HCT116 (cell line): ENCODE measurements at regions not wholly inside any gene's neighbourhood (a gene's known extent, or its start where the extent isn't known, plus 50 kb on each side); places are given as distances from the start of the nearest gene placed in this dataset.

Source experiments
- ATAC-seq: fragments of 200-7000 bp; cut with Tn5 transposase; 2 replicates; pipeline ENCODE4 v1.9.1; 2020; ENCODE audit warnings: mild to moderate bottlenecking, moderate library complexity
- BruUV-seq: library from RNA; stranded (reverse); fragments of 400-500 nt; replicated peaks from 2 replicates; lab custom pipeline; 2021; lab: Mats Ljungman, UMichigan
- CTCF ChIA-PET: fragments of 300-600 bp; sonication (Branson Sonifier 250); formaldehyde crosslinking; loops from one replicate; lab custom pipeline; 2021; ENCODE audit warnings: antibody characterized with exemption; lab: Charles Lee
- POLR2A ChIA-PET: fragments of 300-600, 350-600 bp; sonication (Branson Sonifier 250); formaldehyde crosslinking; loops from one replicate; lab custom pipeline; 2021; ENCODE audit warnings: antibody characterized with exemption; lab: Charles Lee
- RAD21 ChIA-PET, 2 experiments: fragments of 300-600 bp; sonication (Branson Sonifier 250); formaldehyde crosslinking; loops; one replicate each; lab custom pipeline; 2023; ENCODE audit warnings: low total read pairs in 2 of 2; ENCODE audit not compliant: uncharacterized antibody in 2 of 2, unreplicated experiment in 2 of 2, low non-redundant PET in 1 of 2; lab: Charles Lee
- DNase-seq: peaks from one replicate; pipeline ENCODE4 v3.0.0-alpha.2; 2010; ENCODE audit warnings: low read depth, low spot score
- H2AFZ ChIP-seq: fragments of 200-600 bp; shearing (Covaris generic), sonication (generic); 2 replicates; pipeline ENCODE4 v1.6.1; 2017; ENCODE audit warnings: low read depth, mixed run types, mixed read lengths, antibody characterized with exemption, low read length; ENCODE audit not compliant: poor library complexity, severe bottlenecking
- H3K27ac ChIP-seq: 2 replicates; pipeline ENCODE4 v1.5.1; 2012; ENCODE audit warnings: low read depth, low read length
- H3K27me3 ChIP-seq: fragments of 200-600 bp; sonication (generic); 2 replicates; pipeline ENCODE4 v1.6.1; 2016; ENCODE audit warnings: mixed run types, low read length, mixed read lengths; ENCODE audit not compliant: insufficient read depth
- H3K36me3 ChIP-seq, 2 experiments: fragments of 200-500 bp in 1 of 2; fragments of 200-600 bp in 1 of 2; sonication (Bioruptor generic) in 1 of 2; sonication (generic) in 1 of 2; 2 replicates each; pipeline versions ENCODE4 v1.5.1 to v1.6.1; 2014 to 2016; ENCODE audit warnings: low read length in 2 of 2, inconsistent platforms in 1 of 2, mixed read lengths in 1 of 2, mixed run types in 1 of 2; ENCODE audit not compliant: insufficient read depth in 2 of 2, control insufficient read depth in 1 of 2
- H3K4me1 ChIP-seq, 2 experiments: fragments of 200-600 bp in 1 of 2; sonication (generic) in 1 of 2; 2 replicates each; pipeline versions ENCODE4 v1.5.1 to v1.6.1; 2012 to 2017; ENCODE audit warnings: low read length in 2 of 2, inconsistent platforms in 1 of 2, mild to moderate bottlenecking in 1 of 2, mixed read lengths in 1 of 2, mixed run types in 1 of 2, moderate library complexity in 1 of 2; ENCODE audit not compliant: insufficient read depth in 2 of 2, control insufficient read depth in 1 of 2
- H3K4me2 ChIP-seq: fragments of 200-600 bp; sonication (generic); 2 replicates; pipeline ENCODE4 v1.6.1; 2017; ENCODE audit warnings: mixed run types, low read length, mixed read lengths
- H3K4me3 ChIP-seq, 2 experiments: fragments of 200-600 bp in 1 of 2; sonication (generic) in 1 of 2; replicated peaks in 1 of 2; 2 replicates each; pipeline ENCODE4 v1.5.1; 2011 to 2016; ENCODE audit warnings: low read length in 2 of 2, control low read depth in 1 of 2, low read depth in 1 of 2, mild to moderate bottlenecking in 1 of 2, mixed read lengths in 1 of 2, mixed run types in 1 of 2
- H3K79me2 ChIP-seq: fragments of 200-600 bp; sonication (generic); 2 replicates; pipeline ENCODE4 v1.6.1; 2017; ENCODE audit warnings: mild to moderate bottlenecking, mixed run types, low read length, moderate library complexity, mixed read lengths; ENCODE audit not compliant: insufficient read depth
- H3K9ac ChIP-seq: fragments of 200-600 bp; sonication (generic); 2 replicates; pipeline ENCODE4 v1.6.1; 2016; ENCODE audit warnings: low read length, mixed read lengths
- H3K9me2 ChIP-seq: fragments of 200-600 bp; sonication (generic), shearing (Covaris generic); 2 replicates; pipeline ENCODE4 v1.6.1; 2017; ENCODE audit warnings: mixed run types, mild to moderate bottlenecking, moderate library complexity; ENCODE audit not compliant: insufficient read depth
- H3K9me3 ChIP-seq, 2 experiments: fragments of 200-500 bp in 1 of 2; fragments of 200-600 bp in 1 of 2; sonication (Bioruptor generic) in 1 of 2; sonication (generic) in 1 of 2; 2 replicates each; pipeline ENCODE4 v1.6.1; 2014 to 2017; ENCODE audit warnings: low read length in 2 of 2, mixed read lengths in 2 of 2, inconsistent platforms in 1 of 2, low read depth in 1 of 2, mild to moderate bottlenecking in 1 of 2, mixed run types in 1 of 2, moderate library complexity in 1 of 2; ENCODE audit not compliant: control insufficient read depth in 1 of 2, insufficient read depth in 1 of 2
- H4K20me1 ChIP-seq: fragments of 200-600 bp; sonication (generic), shearing (Covaris generic); 2 replicates; pipeline ENCODE4 v1.6.1; 2017; ENCODE audit warnings: mixed run types, mild to moderate bottlenecking, moderate library complexity; ENCODE audit not compliant: insufficient read depth
- ATF3 ChIP-seq: IDR thresholded peaks from 2 replicates; pipeline ENCODE4 v1.6.1; 2012
- CBX3 ChIP-seq: IDR thresholded peaks from 2 replicates; pipeline ENCODE4 v1.6.1; 2012; ENCODE audit warnings: low read depth
- CEBPB ChIP-seq: IDR thresholded peaks from 2 replicates; pipeline ENCODE4 v1.6.1; 2012; ENCODE audit warnings: low read depth
- CTCF ChIP-seq, 3 experiments: fragments of 200-600 bp in 1 of 3; sonication (generic) in 1 of 3; IDR thresholded peaks in 2 of 3; conservative IDR thresholded peaks in 1 of 3; 2 replicates each; pipeline ENCODE4 v1.5.1; 2012 to 2017; ENCODE audit warnings: low read depth in 2 of 3, low read length in 2 of 3, antibody characterized with exemption in 1 of 3, borderline replicate concordance in 1 of 3, control low read depth in 1 of 3, mild to moderate bottlenecking in 1 of 3, mixed read lengths in 1 of 3, mixed run types in 1 of 3, moderate library complexity in 1 of 3; ENCODE audit not compliant: insufficient read depth in 1 of 3
- EGR1 ChIP-seq: IDR thresholded peaks from 2 replicates; pipeline ENCODE4 v1.6.1; 2012; ENCODE audit warnings: low read depth
- ELF1 ChIP-seq: IDR thresholded peaks from 2 replicates; pipeline ENCODE4 v1.6.1; 2012; ENCODE audit warnings: low read depth, borderline replicate concordance
- EZH2 ChIP-seq: fragments of 200-600 bp; sonication (generic); IDR thresholded peaks from 2 replicates; pipeline ENCODE4 v1.6.1; 2017; ENCODE audit warnings: antibody characterized with exemption, mixed run types
- FOSL1 ChIP-seq: IDR thresholded peaks from 2 replicates; pipeline ENCODE4 v1.6.1; 2012; ENCODE audit warnings: low read depth
- JUND ChIP-seq: IDR thresholded peaks from 2 replicates; pipeline ENCODE4 v1.6.1; 2012
- POLR2A ChIP-seq: IDR thresholded peaks from 2 replicates; pipeline ENCODE4 v1.7.0; 2011; ENCODE audit warnings: borderline replicate concordance; ENCODE audit not compliant: insufficient read depth, insufficient read length; ENCODE audit errors: extremely low read depth
- POLR2AphosphoS5 ChIP-seq: IDR thresholded peaks from 2 replicates; pipeline ENCODE4 v1.6.1; 2011; ENCODE audit warnings: mild to moderate bottlenecking, low read depth, low read length, moderate library complexity
- RAD21 ChIP-seq: IDR thresholded peaks from 2 replicates; pipeline ENCODE4 v1.6.1; 2012; ENCODE audit warnings: low read depth, mild to moderate bottlenecking
- SIN3A ChIP-seq: IDR thresholded peaks from 2 replicates; pipeline ENCODE4 v1.6.1; 2012; ENCODE audit warnings: low read depth
- SP1 ChIP-seq: IDR thresholded peaks from 2 replicates; pipeline ENCODE4 v1.6.1; 2012; ENCODE audit warnings: low read depth
- SRF ChIP-seq: IDR thresholded peaks from 2 replicates; pipeline ENCODE4 v1.6.1; 2012; ENCODE audit warnings: low read depth
- YY1 ChIP-seq: IDR thresholded peaks from 2 replicates; pipeline ENCODE4 v1.6.1; 2011; ENCODE audit warnings: low read length, low read depth, moderate library complexity, mild to moderate bottlenecking; ENCODE audit not compliant: insufficient replicate concordance; ENCODE audit errors: extremely low read depth
- ZFX ChIP-seq: fragments of 450-650 bp; IDR thresholded peaks from 2 replicates; pipeline ENCODE4 v1.6.1; 2017
- ZNF274 ChIP-seq: fragments of 200-500 bp; sonication (Bioruptor generic); IDR thresholded peaks from 2 replicates; pipeline ENCODE4 v1.6.1; 2014; ENCODE audit warnings: mild to moderate bottlenecking, low read depth, low read length, inconsistent platforms
- intact Hi-C: fragments of 100-400 bp; cut with micrococcal nuclease; formaldehyde crosslinking; loops from 2 replicates; pipeline ENCODE4 v1.10.0; 2022
- TF ChIP-seq, protein P1 (sequence below): IDR thresholded peaks from 2 replicates; pipeline ENCODE4 v1.6.1; 2012
- TF ChIP-seq, protein P2 (sequence below): IDR thresholded peaks from 2 replicates; pipeline ENCODE4 v1.6.1; 2011; ENCODE audit warnings: mild to moderate bottlenecking, low read length, moderate library complexity; ENCODE audit not compliant: insufficient replicate concordance; ENCODE audit errors: extremely low read depth

- H3K79me2 ChIP-seq: no peaks in the 10 kb centered on the region
- CTCF ChIA-PET: no interaction called here
Observed at GRCh38 chr2:120419955-120420354, 74.0 kb downstream of the INHBB start.

More at GRCh38 chr2:120419955-120420354, 74.0 kb downstream of the INHBB start:
- no peak overlapping the region for H2AFZ ChIP-seq
- no peak overlapping the region for H3K27ac ChIP-seq
- no peaks in the 10 kb centered on the region for H3K9me3 ChIP-seq
- RAD21 ChIA-PET: no interaction called here
- no TSS peak for BruUV-seq
- H4K20me1 ChIP-seq: no peaks in the 10 kb centered on the region
- POLR2A ChIA-PET: no interaction called here
- no peak overlapping the region for H3K4me2 ChIP-seq
- H3K9me2 ChIP-seq: no peaks in the 10 kb centered on the region
- H3K9ac ChIP-seq: no peak overlapping the region
- ATAC-seq (no peak), DNase-seq (no peak)
- intact Hi-C loops: no loop called here
- no peaks in the 10 kb centered on the region for H3K4me1 ChIP-seq
- peaks cover 24% of the 10 kb centered on the region; the same call in 1 of the 2 replicates for H3K27me3 ChIP-seq
- TF ChIP-seq JUND (no peak), ZNF274 (no peak), RAD21 (no peak), EZH2 (no peak), ZFX (no peak), CTCF (IDR thresholded peaks at IDR 0.05 in 2 of 3, conservative IDR thresholded peaks at IDR 0.05 in 1 of 3; ENCODE audit: borderline replicate concordance in 1 of 3, insufficient read depth in 1 of 3, low read depth in 2 of 3, low read length in 2 of 3) (no peak), ATF3 (no peak), YY1 (no peak), POLR2AphosphoS5 (no peak), EGR1 (no peak), ELF1 (no peak), CBX3 (no peak), POLR2A (no peak), SRF (no peak), SIN3A (no peak), CEBPB (no peak), SP1 (no peak), FOSL1 (no peak)
- TF ChIP-seq, protein P1, sequence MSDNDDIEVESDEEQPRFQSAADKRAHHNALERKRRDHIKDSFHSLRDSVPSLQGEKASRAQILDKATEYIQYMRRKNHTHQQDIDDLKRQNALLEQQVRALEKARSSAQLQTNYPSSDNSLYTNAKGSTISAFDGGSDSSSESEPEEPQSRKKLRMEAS: no peak
- TF ChIP-seq, protein P2, sequence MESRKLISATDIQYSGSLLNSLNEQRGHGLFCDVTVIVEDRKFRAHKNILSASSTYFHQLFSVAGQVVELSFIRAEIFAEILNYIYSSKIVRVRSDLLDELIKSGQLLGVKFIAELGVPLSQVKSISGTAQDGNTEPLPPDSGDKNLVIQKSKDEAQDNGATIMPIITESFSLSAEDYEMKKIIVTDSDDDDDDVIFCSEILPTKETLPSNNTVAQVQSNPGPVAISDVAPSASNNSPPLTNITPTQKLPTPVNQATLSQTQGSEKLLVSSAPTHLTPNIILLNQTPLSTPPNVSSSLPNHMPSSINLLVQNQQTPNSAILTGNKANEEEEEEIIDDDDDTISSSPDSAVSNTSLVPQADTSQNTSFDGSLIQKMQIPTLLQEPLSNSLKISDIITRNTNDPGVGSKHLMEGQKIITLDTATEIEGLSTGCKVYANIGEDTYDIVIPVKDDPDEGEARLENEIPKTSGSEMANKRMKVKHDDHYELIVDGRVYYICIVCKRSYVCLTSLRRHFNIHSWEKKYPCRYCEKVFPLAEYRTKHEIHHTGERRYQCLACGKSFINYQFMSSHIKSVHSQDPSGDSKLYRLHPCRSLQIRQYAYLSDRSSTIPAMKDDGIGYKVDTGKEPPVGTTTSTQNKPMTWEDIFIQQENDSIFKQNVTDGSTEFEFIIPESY: no peak
- H3K4me3 ChIP-seq: no peak overlapping the region
- H3K36me3 ChIP-seq: no peaks in the 10 kb centered on the region
